Common myeloid progenitor, CD34-positive (primary cell): ENCODE measurements at regions not wholly inside any gene's neighbourhood (a gene's known extent, or its start where the extent isn't known, plus 50 kb on each side); places are given as distances from the start of the nearest gene placed in this dataset.

Experiments
- CTCF ChIA-PET: fragments of 350-600 bp; sonication (Branson Sonifier 250); formaldehyde crosslinking; loops from one replicate; lab custom pipeline; 2021; ENCODE audit warnings: antibody characterized with exemption; lab: Charles Lee
- POLR2A ChIA-PET: fragments of 350-600 bp; sonication (Branson Sonifier 250); formaldehyde crosslinking; loops from one replicate; lab custom pipeline; 2021; ENCODE audit warnings: antibody characterized with exemption; lab: Charles Lee
- DNase-seq, 3 donors: peaks; one replicate each; pipeline versions ENCODE4 v3.0.0 to v3.0.0-alpha.2; 2013
- H3K27ac ChIP-seq, 2 experiments: 1 replicate in 1 of 2; 2 replicates in 1 of 2; pipeline ENCODE4 v1.7.0; 2013; ENCODE audit warnings: inconsistent platforms in 2 of 2, low read length in 2 of 2, mild to moderate bottlenecking in 2 of 2, low read depth in 1 of 2, moderate library complexity in 1 of 2; ENCODE audit not compliant: severe bottlenecking in 2 of 2, insufficient read depth in 1 of 2, poor library complexity in 1 of 2
- H3K27me3 ChIP-seq, 5 experiments: replicated peaks in 2 of 5; 1 replicate in 3 of 5; 2 replicates in 2 of 5; pipeline versions ENCODE4 v1.6.1 to v1.7.0; 2013; ENCODE audit warnings: low read length in 4 of 5, mild to moderate bottlenecking in 2 of 5, moderate library complexity in 2 of 5, inconsistent platforms in 1 of 5; ENCODE audit not compliant: insufficient read depth in 5 of 5, control insufficient read depth in 4 of 5
- H3K36me3 ChIP-seq, 4 experiments: 1 replicate in 2 of 4; 2 replicates in 2 of 4; pipeline versions ENCODE4 v1.6.1 to v1.7.0; 2013; ENCODE audit warnings: low read length in 3 of 4, control low read depth in 1 of 4, mild to moderate bottlenecking in 1 of 4; ENCODE audit not compliant: control insufficient read depth in 4 of 4, insufficient read depth in 4 of 4
- H3K4me1 ChIP-seq, 4 experiments: 1 replicate in 3 of 4; 2 replicates in 1 of 4; pipeline versions ENCODE4 v1.6.1 to v1.7.1; 2013; ENCODE audit warnings: low read length in 3 of 4, mild to moderate bottlenecking in 3 of 4, control low read depth in 1 of 4, inconsistent platforms in 1 of 4, moderate library complexity in 1 of 4; ENCODE audit not compliant: control insufficient read depth in 4 of 4, insufficient read depth in 4 of 4; ENCODE audit errors: control extremely low read depth in 1 of 4
- H3K4me3 ChIP-seq, 7 experiments: 1 replicate in 4 of 7; 2 replicates in 3 of 7; pipeline versions ENCODE4 v1.5.1 to v1.7.0; 2013; ENCODE audit warnings: mild to moderate bottlenecking in 7 of 7, low read length in 6 of 7, moderate library complexity in 6 of 7, inconsistent platforms in 2 of 7, low read depth in 2 of 7, control low read depth in 1 of 7; ENCODE audit not compliant: insufficient read depth in 4 of 7, control insufficient read depth in 1 of 7; ENCODE audit errors: extremely low read depth in 1 of 7
- H3K9me3 ChIP-seq, 5 experiments: 1 replicate in 4 of 5; 2 replicates in 1 of 5; pipeline versions ENCODE4 v1.6.1 to v1.7.1; 2013; ENCODE audit warnings: low read length in 4 of 5, mild to moderate bottlenecking in 2 of 5, inconsistent platforms in 1 of 5, low read depth in 1 of 5, moderate library complexity in 1 of 5; ENCODE audit not compliant: control insufficient read depth in 4 of 5, insufficient read depth in 2 of 5; ENCODE audit errors: control extremely low read depth in 1 of 5
- WGBS: methylation state at CpG from one replicate; pipeline ENCODE4 v1.1.5; 2013; ENCODE audit not compliant: insufficient coverage; 5-methylcytosine and 5-hydroxymethylcytosine counted together

GRCh38 chr11:127528297-127528696 is 527.7 kb upstream of the KIRREL3 start:
- no peaks in the 10 kb centered on the region for H3K27me3 ChIP-seq
- no peak for DNase-seq
- H3K36me3 ChIP-seq = no peaks in the 10 kb centered on the region
- WGBS = no CpG with 5 or more reads among the region's 3 CpGs
- ChIA-PET CTCF (no interaction called here), POLR2A (no interaction called here)
- no peak overlapping the region for H3K4me3 ChIP-seq
- no peaks in the 10 kb centered on the region for H3K9me3 ChIP-seq
- peaks cover 7 to 19% (median 9%) of the 10 kb centered on the region in 4 experiments for H3K4me1 ChIP-seq
- H3K27ac ChIP-seq = no peak overlapping the region

GRCh38 chr11:127524618-127525017 is 524.0 kb upstream of the KIRREL3 start:
- ChIA-PET CTCF (interaction anchor here (0.9 to 1.0 kb wide), 2 partner anchors 18 to 33 kb away, joined by 3 read pairs; no protein-coding TSS in a partner anchor), POLR2A (no interaction called here)
- no peaks in the 10 kb centered on the region for H3K36me3 ChIP-seq
- H3K9me3 ChIP-seq = no peaks in the 10 kb centered on the region
- peak overlapping the region; percentile 2 to 28 for H3K27ac ChIP-seq
- peaks cover 7 to 19% (median 9%) of the 10 kb centered on the region in 4 experiments for H3K4me1 ChIP-seq
- peak in 2 of 3 donors; percentile 42 to 50 for DNase-seq
- H3K27me3 ChIP-seq = no peaks in the 10 kb centered on the region
- H3K4me3 ChIP-seq = peak overlapping the region in 2 of 7 experiments; percentile 3 to 46
- WGBS = 7% methylated on average over 4 of the region's 4 CpGs

GRCh38 chr11:127521413-127521812 is 520.8 kb upstream of the KIRREL3 start:
- 80% methylated on average over 1 of the region's 2 CpGs for WGBS
- Histone ChIP-seq H3K4me1 (peaks cover 7 to 14% (median 8%) of the 10 kb centered on the region in 4 experiments), H3K9me3 (peaks cover 0 to 7% (median 0%) of the 10 kb centered on the region in 5 experiments), H3K36me3 (no peaks in the 10 kb centered on the region), H3K27ac (no peak overlapping the region), H3K27me3 (no peaks in the 10 kb centered on the region), H3K4me3 (no peak overlapping the region)
- ChIA-PET POLR2A (no interaction called here), CTCF (interaction anchor here (0.6 kb wide), 1 partner anchor 811 kb away, joined by 3 read pairs; no protein-coding TSS in a partner anchor)
- no peak for DNase-seq

- Histone ChIP-seq H3K4me1 (peaks cover 3 to 20% (median 15%) of the 10 kb centered on the region in 4 experiments), H3K36me3 (no peaks in the 10 kb centered on the region), H3K27ac (no peak overlapping the region), H3K27me3 (no peaks in the 10 kb centered on the region), H3K4me3 (no peak overlapping the region), H3K9me3 (no peaks in the 10 kb centered on the region)
- CTCF ChIA-PET = no interaction called here
- POLR2A ChIA-PET = no interaction called here
- WGBS = no CpG with 5 or more reads among the region's 1 CpG
- no peak for DNase-seq
These were observed 507.3 kb upstream of the KIRREL3 start for GRCh38 chr11:127507851-127508250.

GRCh38 chr11:127506647-127507046 is 506.1 kb upstream of the KIRREL3 start:
- ChIA-PET POLR2A (no interaction called here), CTCF (interaction anchor here (0.6 to 1.6 kb wide), 3 partner anchors 12 to 343 kb away, joined by 3 read pairs; no protein-coding TSS in a partner anchor)
- DNase-seq = peak in 2 of 3 donors; percentile 38 to 45
- Histone ChIP-seq H3K9me3 (no peaks in the 10 kb centered on the region), H3K27ac (no peak overlapping the region), H3K36me3 (no peaks in the 10 kb centered on the region), H3K4me3 (no peak overlapping the region), H3K4me1 (peaks cover 3 to 20% (median 15%) of the 10 kb centered on the region in 4 experiments), H3K27me3 (no peaks in the 10 kb centered on the region)

GRCh38 chr11:127506126-127506525 is 505.6 kb upstream of the KIRREL3 start:
- WGBS = 67% methylated on average over 1 of the region's 2 CpGs
- peaks cover 3 to 20% (median 15%) of the 10 kb centered on the region in 4 experiments for H3K4me1 ChIP-seq
- no peak overlapping the region for H3K4me3 ChIP-seq
- no peaks in the 10 kb centered on the region for H3K27me3 ChIP-seq
- peaks cover 0 to under 1% (median 0%) of the 10 kb centered on the region in 5 experiments for H3K9me3 ChIP-seq
- H3K36me3 ChIP-seq = no peaks in the 10 kb centered on the region
- DNase-seq = peak in 2 of 3 donors; percentile 33
- ChIA-PET CTCF (interaction anchor here (0.9 to 1.6 kb wide), 2 partner anchors 11 to 18 kb away, joined by 3 read pairs; no protein-coding TSS in a partner anchor), POLR2A (no interaction called here)
- H3K27ac ChIP-seq = no peak overlapping the region

GRCh38 chr11:127496165-127496564 is 495.6 kb upstream of the KIRREL3 start:
- 94% methylated on average over 5 of the region's 7 CpGs for WGBS
- CTCF ChIA-PET = no interaction called here

More at GRCh38 chr11:127496165-127496564, 495.6 kb upstream of the KIRREL3 start:
- no peak for DNase-seq
- Histone ChIP-seq H3K4me1 (peaks cover 0 to 4% (median 0%) of the 10 kb centered on the region in 4 experiments), H3K27me3 (peaks cover 0 to 10% (median 0%) of the 10 kb centered on the region in 5 experiments), H3K27ac (no peak overlapping the region), H3K36me3 (no peaks in the 10 kb centered on the region), H3K4me3 (no peak overlapping the region), H3K9me3 (peaks cover 0 to 14% (median 3%) of the 10 kb centered on the region in 5 experiments)
- POLR2A ChIA-PET = no interaction called here
